ENCODE measurements at regions not wholly inside any gene's neighbourhood (a gene's known extent, or its start where the extent isn't known, plus 50 kb on each side); places are given as distances from the start of the nearest gene placed in this dataset.

- TF ChIP-seq CTCF (IDR thresholded peaks at IDR 0.05) (no peak), EP300 (IDR thresholded peaks at IDR 0.05) (no peak), POLR2A (IDR thresholded peaks at IDR 0.05) (no peak)
Observed at GRCh38 chr4:34176609-34177008, 2067.7 kb downstream of the ARAP2 start.
